SK-N-SH (cell line): ENCODE measurements at regions not wholly inside any gene's neighbourhood (a gene's known extent, or its start where the extent isn't known, plus 50 kb on each side); places are given as distances from the start of the nearest gene placed in this dataset.

Experiments used
- CTCF ChIA-PET: fragments of 300-600, 350-600 bp; formaldehyde crosslinking; extraction: SDS; loops from one replicate; lab custom pipeline; 2021; lab: Yijun Ruan, JAX
- POLR2A ChIA-PET: fragments of 350-600 bp; sonication (Branson Sonifier 250); formaldehyde crosslinking; extraction: SDS; loops from one replicate; lab custom pipeline; 2020; ENCODE audit warnings: antibody characterized with exemption, inconsistent platforms; lab: Yijun Ruan, JAX
- DNase-seq: peaks from one replicate; pipeline ENCODE4 v3.0.0; 2012
- H2AFZ ChIP-seq: fragments of 200-600 bp; sonication (generic); 2 replicates; pipeline ENCODE4 v1.8.1; 2016; ENCODE audit warnings: antibody characterized with exemption, mild to moderate bottlenecking, low read depth
- H3F3A ChIP-seq: fragments of 200-600 bp; sonication (generic); replicated peaks from 2 replicates; pipeline ENCODE3; 2016; ENCODE audit warnings: antibody characterized with exemption, mild to moderate bottlenecking; ENCODE audit not compliant: insufficient read depth
- H3K27ac ChIP-seq, 2 experiments: fragments of 200-500 bp in 1 of 2; fragments of 200-600 bp in 1 of 2; sonication (Bioruptor generic) in 1 of 2; sonication (generic), shearing (Covaris generic) in 1 of 2; 2 replicates each; pipeline versions ENCODE4 v1.5.1 to v1.6.1; 2014 to 2016; ENCODE audit warnings: low read depth in 2 of 2, inconsistent platforms in 1 of 2, low read length in 1 of 2, mild to moderate bottlenecking in 1 of 2, mixed read lengths in 1 of 2
- H3K27me3 ChIP-seq: fragments of 200-600 bp; sonication (generic), shearing (Covaris generic); 2 replicates; pipeline ENCODE4 v1.6.1; 2016; ENCODE audit warnings: mixed run types; ENCODE audit not compliant: insufficient read depth
- H3K36me3 ChIP-seq, 2 experiments: fragments of 200-500 bp in 1 of 2; fragments of 200-600 bp in 1 of 2; sonication (Bioruptor generic) in 1 of 2; sonication (generic) in 1 of 2; replicated peaks in 1 of 2; 2 replicates each; pipeline versions ENCODE3 to v1.5.1; 2014 to 2016; ENCODE audit warnings: low read length in 1 of 2, mild to moderate bottlenecking in 1 of 2; ENCODE audit not compliant: insufficient read depth in 2 of 2, control insufficient read depth in 1 of 2
- H3K4me1 ChIP-seq, 2 experiments: fragments of 200-500 bp in 1 of 2; fragments of 200-600 bp in 1 of 2; sonication (Bioruptor generic) in 1 of 2; sonication (generic), shearing (Covaris generic) in 1 of 2; 2 replicates each; pipeline versions ENCODE4 v1.5.1 to v1.6.1; 2014 to 2016; ENCODE audit warnings: low read depth in 1 of 2, low read length in 1 of 2, mixed run types in 1 of 2; ENCODE audit not compliant: insufficient read depth in 2 of 2, control insufficient read depth in 1 of 2
- H3K4me2 ChIP-seq: fragments of 200-600 bp; sonication (generic), shearing (Covaris generic); 2 replicates; pipeline ENCODE4 v1.6.1; 2017; ENCODE audit warnings: mixed run types
- H3K4me3 ChIP-seq, 2 experiments: fragments of 200-500 bp in 1 of 2; fragments of 200-600 bp in 1 of 2; sonication (Bioruptor generic) in 1 of 2; sonication (generic), shearing (Covaris generic) in 1 of 2; 2 replicates each; pipeline versions ENCODE4 v1.5.1 to v1.8.1; 2014 to 2016; ENCODE audit warnings: low read depth in 2 of 2, inconsistent platforms in 1 of 2, low read length in 1 of 2, mild to moderate bottlenecking in 1 of 2, mixed read lengths in 1 of 2, moderate library complexity in 1 of 2
- H3K79me2 ChIP-seq: fragments of 200-600 bp; sonication (generic); 2 replicates; pipeline ENCODE4 v1.8.1; 2017; ENCODE audit warnings: mild to moderate bottlenecking; ENCODE audit not compliant: insufficient read depth
- H3K9ac ChIP-seq: fragments of 200-600 bp; sonication (generic); 2 replicates; pipeline ENCODE4 v1.6.1; 2017; ENCODE audit warnings: mixed run types
- H3K9me2 ChIP-seq: fragments of 200-600 bp; sonication (generic); 2 replicates; pipeline ENCODE4 v1.6.1; 2017; ENCODE audit warnings: mixed run types
- H3K9me3 ChIP-seq: fragments of 200-600 bp; sonication (generic); 2 replicates; pipeline ENCODE4 v1.6.1; 2017; ENCODE audit warnings: mixed run types, mild to moderate bottlenecking, moderate library complexity
- H4K20me1 ChIP-seq: fragments of 200-600 bp; sonication (generic); 2 replicates; pipeline ENCODE4 v1.6.1; 2017; ENCODE audit warnings: mild to moderate bottlenecking, mixed run types; ENCODE audit not compliant: insufficient read depth
- CTCF ChIP-seq: fragments of 200-600 bp; sonication (generic); IDR thresholded peaks from 2 replicates; pipeline ENCODE4 v1.6.1; 2017; ENCODE audit warnings: antibody characterized with exemption, mild to moderate bottlenecking, moderate library complexity
- FOSL2 ChIP-seq: IDR thresholded peaks from 2 replicates; pipeline ENCODE4 v1.4.0; 2012; ENCODE audit warnings: low read depth, mild to moderate bottlenecking, moderate library complexity, borderline replicate concordance
- FOXJ3 ChIP-seq: sonication (generic); formaldehyde crosslinking; IDR thresholded peaks from 2 replicates; pipeline ENCODE4 v1.5.1; 2020; ENCODE audit warnings: mild to moderate bottlenecking, missing genetic modification reagents
- FOXM1 ChIP-seq: IDR thresholded peaks from 2 replicates; pipeline ENCODE4 v1.4.0; 2012; ENCODE audit warnings: low read depth, mild to moderate bottlenecking
- IRF3 ChIP-seq: fragments of 150-350 bp; IDR thresholded peaks from 2 replicates; pipeline ENCODE4 v1.6.1; 2016; ENCODE audit warnings: mild to moderate bottlenecking, low read depth, low read length
- JUND ChIP-seq: IDR thresholded peaks from 2 replicates; pipeline ENCODE4 v1.4.0; 2012
- MXI1 ChIP-seq: IDR thresholded peaks from 2 replicates; pipeline ENCODE4 v1.6.1; 2012; ENCODE audit warnings: mild to moderate bottlenecking, low read depth, low read length, improper control_type of control experiment
- NFIC ChIP-seq: IDR thresholded peaks from 2 replicates; pipeline ENCODE4 v1.4.0; 2012; ENCODE audit warnings: borderline replicate concordance
- PBX3 ChIP-seq: IDR thresholded peaks from 2 replicates; pipeline ENCODE4; 2012
- POLR2AphosphoS5 ChIP-seq: IDR thresholded peaks from 2 replicates; pipeline ENCODE4 v1.6.1; 2012; ENCODE audit warnings: low read depth, low read length
- RAD21 ChIP-seq: IDR thresholded peaks from 2 replicates; pipeline ENCODE4 v1.6.1; 2012; ENCODE audit warnings: mild to moderate bottlenecking, low read length
- RFX5 ChIP-seq: IDR thresholded peaks from 2 replicates; pipeline ENCODE4 v1.6.1; 2012; ENCODE audit warnings: mild to moderate bottlenecking, improper control_type of control experiment, low read length
- RXRA ChIP-seq: IDR thresholded peaks from 2 replicates; pipeline ENCODE4 v1.4.0; 2012; ENCODE audit warnings: low read depth, mild to moderate bottlenecking, borderline replicate concordance
- SMC3 ChIP-seq: IDR thresholded peaks from 2 replicates; pipeline ENCODE4 v1.6.1; 2012; ENCODE audit warnings: low read depth, low read length, improper control_type of control experiment
- TAF1 ChIP-seq: IDR thresholded peaks from 2 replicates; pipeline ENCODE4 v1.6.1; 2012; ENCODE audit warnings: low read depth, mild to moderate bottlenecking, low read length, moderate library complexity, borderline replicate concordance
- TEAD4 ChIP-seq: IDR thresholded peaks from 2 replicates; pipeline ENCODE4 v1.4.0; 2012; ENCODE audit warnings: mild to moderate bottlenecking, borderline replicate concordance; ENCODE audit not compliant: insufficient read depth
- USF2 ChIP-seq: fragments of 150-350 bp; IDR thresholded peaks from 2 replicates; pipeline ENCODE4 v1.6.1; 2017; ENCODE audit warnings: antibody characterized with exemption, low read length, low read depth, borderline replicate concordance
- ZBTB33 ChIP-seq: IDR thresholded peaks from 2 replicates; pipeline ENCODE4 v1.4.0; 2012; ENCODE audit warnings: low read depth, borderline replicate concordance
- WGBS: methylation state at CpG from one replicate; pipeline ENCODE4 v1.1.6; 2017; ENCODE audit warnings: low lambda C conversion rate; 5-methylcytosine and 5-hydroxymethylcytosine counted together

- H3K9ac ChIP-seq: no peak overlapping the region
- ChIA-PET CTCF (interaction anchor here (0.8 to 3.3 kb wide), 8 partner anchors 8 to 427 kb away, joined by 3 to 18 read pairs (median 7); no protein-coding TSS in a partner anchor), POLR2A (no interaction called here)
- no peaks in the 10 kb centered on the region for H3F3A ChIP-seq
- peaks cover 11% of the 10 kb centered on the region; the same call in 1 of the 2 replicates for H3K27me3 ChIP-seq
- H3K4me1 ChIP-seq: no peaks in the 10 kb centered on the region
- no peak overlapping the region for H3K27ac ChIP-seq
- no peaks in the 10 kb centered on the region for H3K9me2 ChIP-seq
- no peaks in the 10 kb centered on the region for H3K9me3 ChIP-seq
- TF ChIP-seq USF2 (no peak), PBX3 (no peak), MXI1 (no peak), POLR2AphosphoS5 (no peak), FOSL2 (no peak), ZBTB33 (no peak), RFX5 (no peak), RXRA (no peak), SMC3 (no peak), IRF3 (no peak), RAD21 (no peak), TAF1 (no peak), FOXJ3 (CRISPR knock-in tag) (no peak), JUND (no peak), NFIC (no peak), TEAD4 (no peak), CTCF (no peak), FOXM1 (no peak)
- no peaks in the 10 kb centered on the region for H3K79me2 ChIP-seq
- H4K20me1 ChIP-seq: no peaks in the 10 kb centered on the region
- no peak overlapping the region for H2AFZ ChIP-seq
- 43% methylated on average over 3 of the region's 3 CpGs for WGBS
- DNase-seq: no peak
- H3K4me3 ChIP-seq: no peak overlapping the region
- no peaks in the 10 kb centered on the region for H3K36me3 ChIP-seq
- no peak overlapping the region for H3K4me2 ChIP-seq
Measured at GRCh38 chr7:38327637-38328036, 54.2 kb upstream of the TARP start.
